HAP-1 (cell line): ENCODE measurements at regions not wholly inside any gene's neighbourhood (a gene's known extent, or its start where the extent isn't known, plus 50 kb on each side); places are given as distances from the start of the nearest gene placed in this dataset.
"Not testable (repeated sequence)": the region's sequence is repeated elsewhere in the genome, so short reads cannot be mapped to it uniquely, and the experiment has no call there.

Source experiments
- DNase-seq, 2 experiments: peaks; one replicate each; pipeline ENCODE4 v3.0.0-alpha.2; 2016 to 2020; ENCODE audit warnings: low spot score in 2 of 2
- H3K27me3 ChIP-seq: fragments of 250-450 bp; sonication (Bioruptor Pico); 2 replicates; pipeline ENCODE4 v1.5.1; 2020; ENCODE audit warnings: low read depth, mild to moderate bottlenecking, moderate library complexity
- H3K36me3 ChIP-seq: fragments of 250-450 bp; sonication (Bioruptor Pico); replicated peaks from 2 replicates; pipeline ENCODE4 v1.5.1; 2020; ENCODE audit warnings: mild to moderate bottlenecking
- H3K4me1 ChIP-seq: fragments of 250-450 bp; sonication (Bioruptor Pico); 2 replicates; pipeline ENCODE4 v1.5.1; 2020; ENCODE audit warnings: mild to moderate bottlenecking
- H3K4me3 ChIP-seq: fragments of 250-450 bp; sonication (Bioruptor Pico); 2 replicates; pipeline ENCODE4 v1.5.1; 2020; ENCODE audit warnings: mild to moderate bottlenecking, moderate library complexity
- H3K9me3 ChIP-seq: fragments of 250-450 bp; sonication (Bioruptor Pico); 2 replicates; pipeline ENCODE4 v1.5.1; 2020; ENCODE audit warnings: mild to moderate bottlenecking, moderate library complexity
- in situ Hi-C: fragments of 300-500 bp; cut with MboI; formaldehyde crosslinking; loops from 3 replicates; pipeline ENCODE4 v1.14.3; 2020; ENCODE audit warnings: low sequenced_read_pairs, inconsistent platforms, mixed read lengths

- in situ Hi-C loops, result no loop called here
These were observed 153.9 kb downstream of the UTRN start for GRCh38 chr6:144439016-144439415.

GRCh38 chr6:144441801-144442200 lies 156.7 kb downstream of the UTRN start:
- in situ Hi-C loops, H3K27me3 ChIP-seq, H3K9me3 ChIP-seq, H3K4me3 ChIP-seq, DNase-seq, H3K4me1 ChIP-seq: not testable (repeated sequence)
- H3K36me3 ChIP-seq, result peaks cover 18% of the 10 kb centered on the region

More at GRCh38 chr6:144439016-144439415, 153.9 kb downstream of the UTRN start:
- Histone ChIP-seq H3K9me3 (peaks cover 11% of the 10 kb centered on the region), H3K36me3 (peaks cover 23% of the 10 kb centered on the region), H3K27me3 (no peaks in the 10 kb centered on the region), H3K4me3 (no peak overlapping the region), H3K4me1 (no peaks in the 10 kb centered on the region)
- no peak for DNase-seq

- H3K27me3 ChIP-seq, result no peaks in the 10 kb centered on the region
- H3K9me3 ChIP-seq, result peaks cover 9% of the 10 kb centered on the region
- DNase-seq, result no peak
- no peak overlapping the region for H3K4me3 ChIP-seq
- in situ Hi-C loops, result no loop called here
- H3K36me3 ChIP-seq, result peaks cover 18% of the 10 kb centered on the region
- no peaks in the 10 kb centered on the region for H3K4me1 ChIP-seq
These were observed 158.0 kb downstream of the UTRN start for GRCh38 chr6:144443157-144443556.

GRCh38 chr6:144447472-144447871 lies 162.3 kb downstream of the UTRN start:
- in situ Hi-C loops, result no loop called here
- no peak overlapping the region for H3K4me3 ChIP-seq
- H3K4me1 ChIP-seq, result no peaks in the 10 kb centered on the region
- 0 out of 2 replicates have a peak, but pooled peaks cover 4% of the 10 kb centered on the region for H3K36me3 ChIP-seq
- H3K9me3 ChIP-seq, result no peaks in the 10 kb centered on the region
- DNase-seq, result no peak
- H3K27me3 ChIP-seq, result no peaks in the 10 kb centered on the region

GRCh38 chr6:144449218-144449617 lies 164.1 kb downstream of the UTRN start:
- no peak for DNase-seq
- no peaks in the 10 kb centered on the region for H3K9me3 ChIP-seq
- no peaks in the 10 kb centered on the region for H3K27me3 ChIP-seq
- in situ Hi-C loops, result no loop called here
- no peak overlapping the region for H3K4me3 ChIP-seq
- H3K36me3 ChIP-seq, result no peaks in the 10 kb centered on the region
- no peaks in the 10 kb centered on the region for H3K4me1 ChIP-seq

GRCh38 chr6:144449911-144450597 lies 164.9 kb downstream of the UTRN start:
- DNase-seq, result no peak
- Histone ChIP-seq H3K27me3 (no peaks in the 10 kb centered on the region), H3K4me3 (no peak overlapping the region), H3K36me3 (no peaks in the 10 kb centered on the region), H3K9me3 (no peaks in the 10 kb centered on the region), H3K4me1 (no peaks in the 10 kb centered on the region)
- in situ Hi-C loops, result no loop called here

GRCh38 chr6:144460327-144461095 lies 175.4 kb downstream of the UTRN start:
- Histone ChIP-seq H3K9me3 (no peaks in the 10 kb centered on the region), H3K4me1 (no peaks in the 10 kb centered on the region; the same call in 1 of the 2 replicates), H3K27me3 (no peaks in the 10 kb centered on the region), H3K36me3 (no peaks in the 10 kb centered on the region), H3K4me3 (no peak overlapping the region)
- no peak for DNase-seq
- in situ Hi-C loops, result no loop called here

- H3K4me3 ChIP-seq, result no peak overlapping the region
- no peaks in the 10 kb centered on the region; the same call in 1 of the 2 replicates for H3K4me1 ChIP-seq
- in situ Hi-C loops, result no loop called here
- H3K9me3 ChIP-seq, result no peaks in the 10 kb centered on the region
- no peak for DNase-seq
- H3K27me3 ChIP-seq, result no peaks in the 10 kb centered on the region
- H3K36me3 ChIP-seq, result no peaks in the 10 kb centered on the region
These were observed 176.9 kb downstream of the UTRN start for GRCh38 chr6:144462058-144462457.

GRCh38 chr6:144466716-144467115 lies 181.6 kb downstream of the UTRN start:
- in situ Hi-C loops, result no loop called here
- H3K4me3 ChIP-seq, result no peak overlapping the region
- no peaks in the 10 kb centered on the region for H3K4me1 ChIP-seq
- DNase-seq, result no peak
- H3K9me3 ChIP-seq, result no peaks in the 10 kb centered on the region
- H3K36me3 ChIP-seq, result no peaks in the 10 kb centered on the region
- H3K27me3 ChIP-seq, result no peaks in the 10 kb centered on the region

GRCh38 chr6:144467172-144467762 lies 182.1 kb downstream of the UTRN start:
- Histone ChIP-seq H3K4me3 (no peak overlapping the region), H3K27me3 (no peaks in the 10 kb centered on the region), H3K9me3 (no peaks in the 10 kb centered on the region), H3K36me3 (no peaks in the 10 kb centered on the region), H3K4me1 (no peaks in the 10 kb centered on the region)
- in situ Hi-C loops, result no loop called here
- no peak for DNase-seq

- H3K9me3 ChIP-seq, result no peaks in the 10 kb centered on the region
- no peak for DNase-seq
- in situ Hi-C loops, result no loop called here
- no peaks in the 10 kb centered on the region for H3K36me3 ChIP-seq
- H3K4me1 ChIP-seq, result no peaks in the 10 kb centered on the region
- H3K27me3 ChIP-seq, result no peaks in the 10 kb centered on the region
- H3K4me3 ChIP-seq, result no peak overlapping the region
These were observed 182.8 kb downstream of the UTRN start for GRCh38 chr6:144467921-144468320.

- Histone ChIP-seq H3K36me3 (no peaks in the 10 kb centered on the region), H3K4me1 (no peaks in the 10 kb centered on the region), H3K27me3 (no peaks in the 10 kb centered on the region), H3K4me3 (no peak overlapping the region), H3K9me3 (no peaks in the 10 kb centered on the region)
- in situ Hi-C loops, result no loop called here
- DNase-seq, result no peak
These were observed 183.6 kb downstream of the UTRN start for GRCh38 chr6:144468709-144469108.

GRCh38 chr6:144469144-144469575 lies 184.0 kb downstream of the UTRN start:
- in situ Hi-C loops, result no loop called here
- no peaks in the 10 kb centered on the region for H3K4me1 ChIP-seq
- H3K4me3 ChIP-seq, result no peak overlapping the region
- no peaks in the 10 kb centered on the region for H3K36me3 ChIP-seq
- no peak for DNase-seq
- no peaks in the 10 kb centered on the region for H3K9me3 ChIP-seq
- H3K27me3 ChIP-seq, result no peaks in the 10 kb centered on the region

- H3K9me3 ChIP-seq, H3K36me3 ChIP-seq, in situ Hi-C loops, H3K4me1 ChIP-seq, H3K27me3 ChIP-seq, H3K4me3 ChIP-seq, DNase-seq: not testable (repeated sequence)
These were observed 185.1 kb downstream of the UTRN start for GRCh38 chr6:144470201-144470600.
